Brain microvascular endothelial cell (primary cell): ENCODE measurements at regions not wholly inside any gene's neighbourhood (a gene's known extent, or its start where the extent isn't known, plus 50 kb on each side); places are given as distances from the start of the nearest gene placed in this dataset.

Experiments used
- DNase-seq: peaks from one replicate; pipeline ENCODE4 v3.0.0-alpha.2; 2020
- H3K27ac ChIP-seq: fragments of 250-450 bp; sonication (Bioruptor Pico); 2 replicates; pipeline ENCODE4 v1.5.1; 2020; ENCODE audit warnings: mild to moderate bottlenecking, moderate library complexity
- H3K27me3 ChIP-seq: fragments of 250-450 bp; sonication (Bioruptor Pico); replicated peaks from 2 replicates; pipeline ENCODE4 v1.5.1; 2020; ENCODE audit warnings: mild to moderate bottlenecking
- H3K36me3 ChIP-seq: fragments of 250-450 bp; sonication (Bioruptor Pico); replicated peaks from 2 replicates; pipeline ENCODE4 v1.5.1; 2020; ENCODE audit warnings: mild to moderate bottlenecking
- H3K4me3 ChIP-seq: 2 replicates; pipeline ENCODE4 v1.5.1; 2011; ENCODE audit warnings: low read depth, mild to moderate bottlenecking, control low read depth, low read length, moderate library complexity
- CTCF ChIP-seq: IDR thresholded peaks from 2 replicates; pipeline ENCODE4 v1.5.1; 2011; ENCODE audit warnings: low read depth, mild to moderate bottlenecking, moderate library complexity, low read length, control low read depth, inconsistent platforms; ENCODE audit errors: missing control alignments
- in situ Hi-C: cut with HindIII; loops from 2 replicates; pipeline ENCODE4 v1.10.0; 2017; ENCODE audit warnings: low sequenced_read_pairs, low pct_ligation_motif_present

- no peak overlapping the region for H3K4me3 ChIP-seq
- no peak for DNase-seq
- in situ Hi-C loops, result no loop called here
- no peaks in the 10 kb centered on the region for H3K36me3 ChIP-seq
- no peaks in the 10 kb centered on the region for H3K27me3 ChIP-seq
- H3K27ac ChIP-seq, result no peak overlapping the region
- no peak for TF ChIP-seq CTCF
Measured at GRCh38 chr1:239128541-239128940, 257.8 kb upstream of the CHRM3 start.

DNA sequence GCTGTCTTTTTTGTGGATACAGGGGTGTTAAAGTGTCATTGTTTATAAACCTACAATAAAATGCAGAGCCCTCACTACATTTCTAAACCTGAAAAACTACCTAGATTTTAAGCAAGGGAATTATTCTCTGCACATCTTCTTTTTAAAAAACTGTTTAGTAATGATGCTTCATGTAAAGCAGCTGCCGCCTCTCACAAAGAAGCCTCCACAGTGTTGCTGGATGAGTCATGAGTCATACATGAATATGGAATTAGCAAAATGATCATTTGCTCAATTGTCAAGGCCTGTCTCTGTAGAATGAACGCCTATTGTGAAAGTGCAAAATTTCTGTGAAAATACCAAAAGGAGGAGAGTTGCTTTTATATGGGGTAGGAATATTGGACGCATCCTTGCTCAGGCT, 259.5 kb upstream of the CHRM3 start:
- no peak for TF ChIP-seq CTCF

GRCh38 chr1:239125893-239126292, 260.5 kb upstream of the CHRM3 start:
- H3K4me3 ChIP-seq, result no peak overlapping the region
- in situ Hi-C loops, result no loop called here
- DNase-seq, result no peak

More for the DNA sequence above, 259.5 kb upstream of the CHRM3 start:
- Histone ChIP-seq H3K36me3 (no peaks in the 10 kb centered on the region), H3K4me3 (no peak overlapping the region), H3K27ac (no peak overlapping the region), H3K27me3 (no peaks in the 10 kb centered on the region)
- DNase-seq, result no peak
- in situ Hi-C loops, result no loop called here

DNA sequence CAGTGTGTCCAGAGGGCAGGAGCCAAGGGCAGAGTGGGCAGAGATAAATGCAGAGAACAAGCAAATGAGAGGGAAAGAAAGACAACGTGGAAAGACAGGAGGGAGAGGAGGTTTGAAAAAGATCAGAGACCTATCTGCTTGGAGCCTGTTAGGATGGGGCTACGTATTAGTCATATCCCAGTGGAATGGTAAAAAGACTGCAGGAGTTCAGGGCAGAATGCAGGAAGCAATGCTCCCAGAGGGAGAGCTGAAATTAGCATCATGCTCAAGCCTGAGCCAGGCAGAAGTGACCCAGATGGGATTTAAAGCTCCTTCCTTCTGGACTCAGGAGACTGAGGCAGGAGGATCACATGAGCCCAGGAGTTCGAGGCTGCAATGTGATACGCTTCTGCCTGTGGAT, 261.3 kb upstream of the CHRM3 start:
- no peak for DNase-seq
- no peaks in the 10 kb centered on the region for H3K27me3 ChIP-seq
- in situ Hi-C loops, result no loop called here
- H3K4me3 ChIP-seq, result no peak overlapping the region
- H3K36me3 ChIP-seq, result no peaks in the 10 kb centered on the region
- TF ChIP-seq CTCF, result no peak
- H3K27ac ChIP-seq, result no peak overlapping the region

More at GRCh38 chr1:239125893-239126292, 260.5 kb upstream of the CHRM3 start:
- no peaks in the 10 kb centered on the region for H3K36me3 ChIP-seq
- no peak for TF ChIP-seq CTCF
- H3K27ac ChIP-seq, result no peak overlapping the region
- H3K27me3 ChIP-seq, result no peaks in the 10 kb centered on the region

GRCh38 chr1:239123260-239123659, 263.1 kb upstream of the CHRM3 start:
- DNase-seq, result no peak
- no peaks in the 10 kb centered on the region for H3K27me3 ChIP-seq
- H3K27ac ChIP-seq, result no peak overlapping the region
- H3K4me3 ChIP-seq, result no peak overlapping the region
- H3K36me3 ChIP-seq, result no peaks in the 10 kb centered on the region
- no peak for TF ChIP-seq CTCF
- in situ Hi-C loops, result no loop called here
